Tibial artery (tissue), 4 donors: ENCODE measurements at regions not wholly inside any gene's neighbourhood (a gene's known extent, or its start where the extent isn't known, plus 50 kb on each side); places are given as distances from the start of the nearest gene placed in this dataset.

Experiments
- DNase-seq, 2 donors: peaks; one replicate each; pipeline ENCODE4 v3.0.0-alpha.2; 2019
- H3K27ac ChIP-seq, 2 donors: fragments of 200-600 bp; sonication (generic) in 1 of 2; 1 replicate in 1 of 2; 2 replicates in 1 of 2; pipeline ENCODE4 v1.5.1; 2018 to 2019; ENCODE audit warnings: mild to moderate bottlenecking in 1 of 2
- H3K27me3 ChIP-seq, 2 donors: fragments of 200-600 bp; sonication (generic) in 1 of 2; one replicate each; pipeline versions ENCODE4 v1.5.1 to v1.6.0; 2016 to 2019
- H3K36me3 ChIP-seq, 3 donors: fragments of 200-600 bp; sonication (generic) in 2 of 3; one replicate each; pipeline ENCODE4 v1.5.1; 2016 to 2019; ENCODE audit warnings: mild to moderate bottlenecking in 2 of 3
- H3K4me1 ChIP-seq, 4 donors: fragments of 200-600 bp; sonication (generic) in 2 of 4; 1 replicate in 3 of 4; 2 replicates in 1 of 4; pipeline ENCODE4 v1.5.1; 2016 to 2019
- H3K4me3 ChIP-seq, 2 donors: fragments of 200-600 bp; sonication (generic) in 1 of 2; 1 replicate in 1 of 2; 2 replicates in 1 of 2; pipeline ENCODE4 v1.5.1; 2018 to 2019; ENCODE audit warnings: mild to moderate bottlenecking in 2 of 2
- H3K9me3 ChIP-seq, 3 donors: fragments of 200-600 bp; sonication (generic) in 1 of 3; one replicate each; pipeline ENCODE4 v1.5.1; 2016 to 2019
- intact Hi-C: fragments of 100-400 bp; cut with DNase I; formaldehyde crosslinking; loops from one replicate; pipeline ENCODE4 v1.15.0; 2023; ENCODE audit warnings: low total_unique reads
- TF ChIP-seq, protein P1 (sequence below), 2 experiments: fragments of 200-600 bp in 1 of 2; fragments of 450-650 bp in 1 of 2; IDR thresholded peaks; one replicate each; pipeline ENCODE4 v1.5.1; 2017 to 2019; ENCODE audit warnings: antibody characterized with exemption in 2 of 2, mild to moderate bottlenecking in 1 of 2, moderate library complexity in 1 of 2

DNA sequence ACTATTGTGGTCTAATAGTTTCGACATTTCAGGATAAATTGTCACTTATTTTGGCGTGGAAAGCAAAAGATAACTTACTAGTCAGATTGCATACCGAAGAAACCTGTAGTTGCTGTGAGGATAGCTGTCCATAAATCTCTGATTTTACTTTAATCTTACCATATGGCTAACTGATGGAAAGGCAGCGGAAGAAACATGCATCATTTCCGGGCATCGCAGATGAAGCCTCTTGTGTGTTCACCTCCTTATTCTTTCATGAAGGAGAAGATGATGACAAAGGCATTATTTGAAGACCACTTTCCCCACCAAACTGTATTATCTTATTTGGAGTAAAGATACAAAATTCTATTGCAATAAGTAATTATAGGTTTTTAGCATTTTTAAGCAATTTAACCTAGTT is 763.6 kb upstream of the SLITRK6 start:
- Histone ChIP-seq H3K4me1 (no peaks in the 10 kb centered on the region), H3K36me3 (no peaks in the 10 kb centered on the region), H3K4me3 (no peak overlapping the region), H3K27me3 (no peaks in the 10 kb centered on the region), H3K27ac (no peak overlapping the region), H3K9me3 (no peaks in the 10 kb centered on the region)
- DNase-seq: no peak
- TF ChIP-seq, protein P1, sequence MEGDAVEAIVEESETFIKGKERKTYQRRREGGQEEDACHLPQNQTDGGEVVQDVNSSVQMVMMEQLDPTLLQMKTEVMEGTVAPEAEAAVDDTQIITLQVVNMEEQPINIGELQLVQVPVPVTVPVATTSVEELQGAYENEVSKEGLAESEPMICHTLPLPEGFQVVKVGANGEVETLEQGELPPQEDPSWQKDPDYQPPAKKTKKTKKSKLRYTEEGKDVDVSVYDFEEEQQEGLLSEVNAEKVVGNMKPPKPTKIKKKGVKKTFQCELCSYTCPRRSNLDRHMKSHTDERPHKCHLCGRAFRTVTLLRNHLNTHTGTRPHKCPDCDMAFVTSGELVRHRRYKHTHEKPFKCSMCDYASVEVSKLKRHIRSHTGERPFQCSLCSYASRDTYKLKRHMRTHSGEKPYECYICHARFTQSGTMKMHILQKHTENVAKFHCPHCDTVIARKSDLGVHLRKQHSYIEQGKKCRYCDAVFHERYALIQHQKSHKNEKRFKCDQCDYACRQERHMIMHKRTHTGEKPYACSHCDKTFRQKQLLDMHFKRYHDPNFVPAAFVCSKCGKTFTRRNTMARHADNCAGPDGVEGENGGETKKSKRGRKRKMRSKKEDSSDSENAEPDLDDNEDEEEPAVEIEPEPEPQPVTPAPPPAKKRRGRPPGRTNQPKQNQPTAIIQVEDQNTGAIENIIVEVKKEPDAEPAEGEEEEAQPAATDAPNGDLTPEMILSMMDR (IDR thresholded peaks at IDR 0.05): no peak
- intact Hi-C loops: no loop called here

DNA sequence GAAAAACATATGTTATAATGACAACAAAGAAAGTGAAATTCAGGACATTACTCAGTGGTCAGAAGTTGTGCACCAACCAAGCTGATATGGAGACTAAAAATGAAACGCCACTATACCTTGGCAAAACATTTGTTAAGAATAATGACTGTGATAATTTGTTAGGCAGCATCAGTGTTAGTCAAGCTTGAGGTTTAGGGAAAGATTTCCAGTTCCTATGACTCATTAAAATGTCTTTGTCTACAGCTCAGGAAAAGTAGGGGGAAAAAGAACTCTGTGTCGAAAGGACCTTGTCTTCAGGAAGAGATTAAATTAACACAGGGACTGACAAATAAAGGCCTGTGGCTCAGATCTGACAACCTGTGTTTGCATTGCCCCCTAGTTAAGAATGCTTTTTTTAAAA is 764.1 kb upstream of the SLITRK6 start:
- H3K27me3 ChIP-seq: no peaks in the 10 kb centered on the region
- intact Hi-C loops: no loop called here
- no peak overlapping the region for H3K27ac ChIP-seq
- TF ChIP-seq, protein P1 (IDR thresholded peaks at IDR 0.05): no peak
- H3K9me3 ChIP-seq: no peaks in the 10 kb centered on the region
- H3K4me1 ChIP-seq: no peaks in the 10 kb centered on the region
- DNase-seq: no peak
- no peak overlapping the region for H3K4me3 ChIP-seq
- H3K36me3 ChIP-seq: no peaks in the 10 kb centered on the region

DNA sequence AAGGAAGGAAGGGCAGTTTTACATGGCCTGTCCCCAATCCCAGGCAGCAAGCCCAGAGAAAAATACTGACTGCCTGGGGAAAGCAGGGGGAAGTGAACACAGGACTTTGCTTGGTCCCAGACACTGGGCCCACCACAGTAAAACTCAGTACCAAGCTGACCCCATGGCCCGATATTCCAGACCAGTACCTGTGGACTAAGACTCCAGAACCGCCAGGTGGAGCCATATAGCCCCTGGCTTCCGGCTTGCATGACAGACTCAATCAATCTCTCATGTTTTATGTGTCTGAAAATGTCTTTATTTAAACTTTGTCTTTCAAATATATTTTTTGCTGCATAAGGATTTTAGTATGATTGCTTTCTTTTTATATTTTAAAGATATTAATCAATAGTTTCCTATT is 767.9 kb upstream of the SLITRK6 start:
- H3K36me3 ChIP-seq: no peaks in the 10 kb centered on the region
- H3K4me1 ChIP-seq: no peaks in the 10 kb centered on the region
- no peak for DNase-seq
- H3K27ac ChIP-seq: no peak overlapping the region
- no peak overlapping the region for H3K4me3 ChIP-seq
- no peaks in the 10 kb centered on the region for H3K9me3 ChIP-seq
- no peaks in the 10 kb centered on the region for H3K27me3 ChIP-seq
- TF ChIP-seq, protein P1 (IDR thresholded peaks at IDR 0.05): no peak
- intact Hi-C loops: no loop called here

DNA sequence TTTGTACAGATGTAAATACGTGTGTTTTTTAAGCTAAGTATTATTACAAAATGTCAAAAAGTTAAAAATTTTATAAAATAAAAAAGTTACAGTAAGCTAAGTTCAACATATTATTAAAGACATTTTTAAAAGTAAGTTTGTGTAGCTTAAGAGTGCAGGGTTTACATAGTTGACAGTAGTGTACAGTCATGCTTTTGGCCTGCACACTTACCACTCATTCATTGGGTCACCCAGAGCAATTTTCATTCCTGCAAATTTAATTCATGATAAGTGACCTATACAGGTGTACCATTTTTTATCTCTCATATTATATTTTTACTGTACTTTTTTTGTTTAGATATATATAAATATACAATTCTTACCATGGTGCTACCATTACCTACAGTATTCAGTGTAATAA is 769.9 kb upstream of the SLITRK6 start:
- no peak overlapping the region for H3K27ac ChIP-seq
- TF ChIP-seq, protein P1 (IDR thresholded peaks at IDR 0.05): no peak
- DNase-seq: no peak
- H3K4me1 ChIP-seq: no peaks in the 10 kb centered on the region
- no peaks in the 10 kb centered on the region for H3K9me3 ChIP-seq
- no peak overlapping the region for H3K4me3 ChIP-seq
- intact Hi-C loops: no loop called here
- no peaks in the 10 kb centered on the region for H3K36me3 ChIP-seq
- no peaks in the 10 kb centered on the region for H3K27me3 ChIP-seq

GRCh38 chr13:86569974-86570373 is 770.8 kb upstream of the SLITRK6 start:
- Histone ChIP-seq H3K36me3 (no peaks in the 10 kb centered on the region), H3K27me3 (no peaks in the 10 kb centered on the region), H3K9me3 (no peaks in the 10 kb centered on the region), H3K4me3 (no peak overlapping the region), H3K4me1 (no peaks in the 10 kb centered on the region), H3K27ac (no peak overlapping the region)
- TF ChIP-seq, protein P1 (IDR thresholded peaks at IDR 0.05): no peak
- intact Hi-C loops: no loop called here
- DNase-seq: no peak

DNA sequence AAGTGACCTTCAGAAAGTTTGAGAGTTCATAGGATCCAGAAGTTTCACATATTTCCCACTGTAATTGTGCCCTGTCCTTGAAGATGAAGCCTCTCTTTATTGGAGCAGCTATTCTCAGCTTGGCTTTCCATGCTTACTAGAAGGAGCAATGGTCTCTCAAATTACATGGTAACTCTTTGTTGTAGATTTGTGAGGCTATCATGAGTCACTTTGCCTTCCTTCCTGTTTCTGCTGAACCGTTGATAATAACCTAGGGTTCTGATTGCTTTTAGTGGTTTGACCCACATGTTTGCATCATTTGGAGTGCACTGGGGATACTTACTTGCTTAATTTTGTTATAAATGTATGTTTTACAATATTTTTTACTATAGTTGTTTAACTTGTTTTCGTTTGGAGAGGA is 772.9 kb upstream of the SLITRK6 start:
- intact Hi-C loops: no loop called here
- no peaks in the 10 kb centered on the region for H3K36me3 ChIP-seq

More for the DNA sequence above, 772.9 kb upstream of the SLITRK6 start:
- no peak for DNase-seq
- H3K4me1 ChIP-seq: no peaks in the 10 kb centered on the region
- no peak overlapping the region for H3K27ac ChIP-seq
- no peaks in the 10 kb centered on the region for H3K9me3 ChIP-seq
- H3K27me3 ChIP-seq: no peaks in the 10 kb centered on the region
- no peak overlapping the region for H3K4me3 ChIP-seq
- TF ChIP-seq, protein P1 (IDR thresholded peaks at IDR 0.05): no peak
